ENCODE measurements at regions not wholly inside any gene's neighbourhood (a gene's known extent, or its start where the extent isn't known, plus 50 kb on each side); places are given as distances from the start of the nearest gene placed in this dataset.

DNA sequence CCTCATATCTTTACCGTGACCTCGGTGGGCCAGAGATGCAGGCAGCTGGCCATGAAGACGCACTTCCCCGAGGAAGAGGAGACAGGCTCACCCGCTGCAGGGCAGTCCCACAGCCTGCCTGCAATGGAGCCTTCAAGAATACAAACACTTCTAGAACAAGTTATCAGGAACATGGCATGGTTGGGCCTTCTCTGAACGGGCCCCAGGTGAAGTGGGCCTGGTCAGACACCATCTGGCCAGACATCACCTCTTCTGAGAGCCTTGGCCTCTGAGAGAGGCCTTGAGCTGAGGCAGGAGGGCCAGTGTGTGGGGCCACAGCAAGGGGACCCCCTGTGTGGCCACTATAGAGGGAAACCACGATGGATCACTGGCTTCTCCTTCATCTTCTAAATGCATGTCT, 112.4 kb upstream of the GDF10 start:
- 87% methylated on average over 7 of the region's 7 CpGs for WGBS

DNA sequence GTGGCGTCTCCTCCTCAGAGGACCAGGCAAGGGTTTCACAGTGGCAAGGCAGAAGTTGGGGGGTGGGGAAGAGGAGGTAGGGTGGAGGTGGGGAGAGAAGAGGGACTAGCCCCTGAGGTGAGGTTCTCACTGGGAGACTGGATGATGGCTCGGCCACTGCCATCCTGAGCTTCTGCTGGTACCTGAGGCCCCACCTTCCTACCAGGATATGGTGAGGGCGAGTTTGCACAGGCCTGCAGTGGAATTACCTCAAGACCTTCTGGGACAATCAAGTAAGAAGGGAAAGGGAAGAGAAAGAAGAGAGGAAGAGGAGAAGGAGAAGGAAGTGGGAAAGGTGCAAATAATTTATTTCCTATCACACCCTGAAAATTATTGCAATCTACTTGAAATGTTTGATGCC, 111.8 kb upstream of the GDF10 start:
- Histone ChIP-seq H3K9me3 (ENCODE audit: control insufficient read depth in 4 of 4, low read length in 3 of 4) (no peaks in the 10 kb centered on the region), H3K27ac (ENCODE audit: low read depth in 1 of 2, low read length in 2 of 2) (no peak overlapping the region), H3K4me3 (ENCODE audit: low read depth in 1 of 3, low read length in 3 of 3) (no peak overlapping the region), H3K27me3 (ENCODE audit: control insufficient read depth in 4 of 4, insufficient read depth in 4 of 4, low read length in 3 of 4) (no peaks in the 10 kb centered on the region), H3K9ac (ENCODE audit: low read depth in 1 of 2, low read length in 2 of 2) (no peak overlapping the region), H3K36me3 (ENCODE audit: control insufficient read depth in 4 of 4, insufficient read depth in 3 of 4, low read depth in 1 of 4, low read length in 3 of 4) (no peaks in the 10 kb centered on the region), H3K4me1 (ENCODE audit: control insufficient read depth in 4 of 4, insufficient read depth in 4 of 4, low read length in 3 of 4) (no peaks in the 10 kb centered on the region)
- TF ChIP-seq, protein P1, sequence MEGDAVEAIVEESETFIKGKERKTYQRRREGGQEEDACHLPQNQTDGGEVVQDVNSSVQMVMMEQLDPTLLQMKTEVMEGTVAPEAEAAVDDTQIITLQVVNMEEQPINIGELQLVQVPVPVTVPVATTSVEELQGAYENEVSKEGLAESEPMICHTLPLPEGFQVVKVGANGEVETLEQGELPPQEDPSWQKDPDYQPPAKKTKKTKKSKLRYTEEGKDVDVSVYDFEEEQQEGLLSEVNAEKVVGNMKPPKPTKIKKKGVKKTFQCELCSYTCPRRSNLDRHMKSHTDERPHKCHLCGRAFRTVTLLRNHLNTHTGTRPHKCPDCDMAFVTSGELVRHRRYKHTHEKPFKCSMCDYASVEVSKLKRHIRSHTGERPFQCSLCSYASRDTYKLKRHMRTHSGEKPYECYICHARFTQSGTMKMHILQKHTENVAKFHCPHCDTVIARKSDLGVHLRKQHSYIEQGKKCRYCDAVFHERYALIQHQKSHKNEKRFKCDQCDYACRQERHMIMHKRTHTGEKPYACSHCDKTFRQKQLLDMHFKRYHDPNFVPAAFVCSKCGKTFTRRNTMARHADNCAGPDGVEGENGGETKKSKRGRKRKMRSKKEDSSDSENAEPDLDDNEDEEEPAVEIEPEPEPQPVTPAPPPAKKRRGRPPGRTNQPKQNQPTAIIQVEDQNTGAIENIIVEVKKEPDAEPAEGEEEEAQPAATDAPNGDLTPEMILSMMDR (IDR thresholded peaks at IDR 0.05; ENCODE audit: low read depth, low read length, missing input control) = no peak
- TF ChIP-seq JUND (IDR thresholded peaks at IDR 0.05) (no peak), FOXA1 (IDR thresholded peaks at IDR 0.05) (no peak), GABPA (IDR thresholded peaks at IDR 0.05 in 1 of 2, conservative IDR thresholded peaks at IDR 0.05 in 1 of 2) (no peak), RAD21 (IDR thresholded peaks at IDR 0.05) (no peak), EGR1 (IDR thresholded peaks at IDR 0.05; ENCODE audit: low read depth in 2 of 2) (no peak), HNF4A (conservative IDR thresholded peaks at IDR 0.05) (no peak), TAF1 (conservative IDR thresholded peaks at IDR 0.05) (no peak), SP1 (IDR thresholded peaks at IDR 0.05) (no peak), NR2F2 (IDR thresholded peaks at IDR 0.05) (no peak), RXRA (IDR thresholded peaks at IDR 0.05) (no peak), HNF4G (IDR thresholded peaks at IDR 0.05) (no peak), FOXA2 (IDR thresholded peaks at IDR 0.05) (no peak), YY1 (IDR thresholded peaks at IDR 0.05) (no peak)
- TF ChIP-seq, protein P2, sequence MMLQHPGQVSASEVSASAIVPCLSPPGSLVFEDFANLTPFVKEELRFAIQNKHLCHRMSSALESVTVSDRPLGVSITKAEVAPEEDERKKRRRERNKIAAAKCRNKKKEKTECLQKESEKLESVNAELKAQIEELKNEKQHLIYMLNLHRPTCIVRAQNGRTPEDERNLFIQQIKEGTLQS (IDR thresholded peaks at IDR 0.05) = no peak
- TF ChIP-seq, protein P3, sequence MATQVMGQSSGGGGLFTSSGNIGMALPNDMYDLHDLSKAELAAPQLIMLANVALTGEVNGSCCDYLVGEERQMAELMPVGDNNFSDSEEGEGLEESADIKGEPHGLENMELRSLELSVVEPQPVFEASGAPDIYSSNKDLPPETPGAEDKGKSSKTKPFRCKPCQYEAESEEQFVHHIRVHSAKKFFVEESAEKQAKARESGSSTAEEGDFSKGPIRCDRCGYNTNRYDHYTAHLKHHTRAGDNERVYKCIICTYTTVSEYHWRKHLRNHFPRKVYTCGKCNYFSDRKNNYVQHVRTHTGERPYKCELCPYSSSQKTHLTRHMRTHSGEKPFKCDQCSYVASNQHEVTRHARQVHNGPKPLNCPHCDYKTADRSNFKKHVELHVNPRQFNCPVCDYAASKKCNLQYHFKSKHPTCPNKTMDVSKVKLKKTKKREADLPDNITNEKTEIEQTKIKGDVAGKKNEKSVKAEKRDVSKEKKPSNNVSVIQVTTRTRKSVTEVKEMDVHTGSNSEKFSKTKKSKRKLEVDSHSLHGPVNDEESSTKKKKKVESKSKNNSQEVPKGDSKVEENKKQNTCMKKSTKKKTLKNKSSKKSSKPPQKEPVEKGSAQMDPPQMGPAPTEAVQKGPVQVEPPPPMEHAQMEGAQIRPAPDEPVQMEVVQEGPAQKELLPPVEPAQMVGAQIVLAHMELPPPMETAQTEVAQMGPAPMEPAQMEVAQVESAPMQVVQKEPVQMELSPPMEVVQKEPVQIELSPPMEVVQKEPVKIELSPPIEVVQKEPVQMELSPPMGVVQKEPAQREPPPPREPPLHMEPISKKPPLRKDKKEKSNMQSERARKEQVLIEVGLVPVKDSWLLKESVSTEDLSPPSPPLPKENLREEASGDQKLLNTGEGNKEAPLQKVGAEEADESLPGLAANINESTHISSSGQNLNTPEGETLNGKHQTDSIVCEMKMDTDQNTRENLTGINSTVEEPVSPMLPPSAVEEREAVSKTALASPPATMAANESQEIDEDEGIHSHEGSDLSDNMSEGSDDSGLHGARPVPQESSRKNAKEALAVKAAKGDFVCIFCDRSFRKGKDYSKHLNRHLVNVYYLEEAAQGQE (IDR thresholded peaks at IDR 0.05) = no peak
- TF ChIP-seq, protein P4, sequence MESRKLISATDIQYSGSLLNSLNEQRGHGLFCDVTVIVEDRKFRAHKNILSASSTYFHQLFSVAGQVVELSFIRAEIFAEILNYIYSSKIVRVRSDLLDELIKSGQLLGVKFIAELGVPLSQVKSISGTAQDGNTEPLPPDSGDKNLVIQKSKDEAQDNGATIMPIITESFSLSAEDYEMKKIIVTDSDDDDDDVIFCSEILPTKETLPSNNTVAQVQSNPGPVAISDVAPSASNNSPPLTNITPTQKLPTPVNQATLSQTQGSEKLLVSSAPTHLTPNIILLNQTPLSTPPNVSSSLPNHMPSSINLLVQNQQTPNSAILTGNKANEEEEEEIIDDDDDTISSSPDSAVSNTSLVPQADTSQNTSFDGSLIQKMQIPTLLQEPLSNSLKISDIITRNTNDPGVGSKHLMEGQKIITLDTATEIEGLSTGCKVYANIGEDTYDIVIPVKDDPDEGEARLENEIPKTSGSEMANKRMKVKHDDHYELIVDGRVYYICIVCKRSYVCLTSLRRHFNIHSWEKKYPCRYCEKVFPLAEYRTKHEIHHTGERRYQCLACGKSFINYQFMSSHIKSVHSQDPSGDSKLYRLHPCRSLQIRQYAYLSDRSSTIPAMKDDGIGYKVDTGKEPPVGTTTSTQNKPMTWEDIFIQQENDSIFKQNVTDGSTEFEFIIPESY (IDR thresholded peaks at IDR 0.05) = no peak
- TF ChIP-seq, protein P5, sequence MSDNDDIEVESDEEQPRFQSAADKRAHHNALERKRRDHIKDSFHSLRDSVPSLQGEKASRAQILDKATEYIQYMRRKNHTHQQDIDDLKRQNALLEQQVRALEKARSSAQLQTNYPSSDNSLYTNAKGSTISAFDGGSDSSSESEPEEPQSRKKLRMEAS (IDR thresholded peaks at IDR 0.05) = no peak
- 84% methylated on average over 3 of the region's 3 CpGs for WGBS
- DNase-seq (ENCODE audit: low spot score) = no peak

More for the DNA sequence above, 112.4 kb upstream of the GDF10 start:
- no peaks in the 10 kb centered on the region for H3K4me1 ChIP-seq (ENCODE audit: control insufficient read depth in 4 of 4, insufficient read depth in 4 of 4, low read length in 3 of 4)
- H3K36me3 ChIP-seq (ENCODE audit: control insufficient read depth in 4 of 4, insufficient read depth in 3 of 4, low read depth in 1 of 4, low read length in 3 of 4) = no peaks in the 10 kb centered on the region
- no peak overlapping the region for H3K4me3 ChIP-seq (ENCODE audit: low read depth in 1 of 3, low read length in 3 of 3)
- no peaks in the 10 kb centered on the region for H3K9me3 ChIP-seq (ENCODE audit: control insufficient read depth in 4 of 4, low read length in 3 of 4)
- H3K27ac ChIP-seq (ENCODE audit: low read depth in 1 of 2, low read length in 2 of 2) = no peak overlapping the region
- H3K27me3 ChIP-seq (ENCODE audit: control insufficient read depth in 4 of 4, insufficient read depth in 4 of 4, low read length in 3 of 4) = no peaks in the 10 kb centered on the region
- TF ChIP-seq FOXA1 (IDR thresholded peaks at IDR 0.05) (no peak), EGR1 (IDR thresholded peaks at IDR 0.05; ENCODE audit: low read depth in 2 of 2) (no peak), YY1 (IDR thresholded peaks at IDR 0.05) (no peak), SP1 (IDR thresholded peaks at IDR 0.05) (no peak), HNF4A (conservative IDR thresholded peaks at IDR 0.05) (no peak)
- TF ChIP-seq, protein P1 (IDR thresholded peaks at IDR 0.05; ENCODE audit: low read depth, low read length, missing input control) = no peak
- no peak for DNase-seq (ENCODE audit: low spot score)
- H3K9ac ChIP-seq (ENCODE audit: low read depth in 1 of 2, low read length in 2 of 2) = no peak overlapping the region

Measured in liver (tissue), 8 donors.